ENCODE measurements at regions not wholly inside any gene's neighbourhood (a gene's known extent, or its start where the extent isn't known, plus 50 kb on each side); places are given as distances from the start of the nearest gene placed in this dataset.

GRCh38 chr1:14148526-14148925 lies 448.5 kb downstream of the PRDM2 start:
- no peak for DNase-seq (ENCODE audit: low spot score)
- in situ Hi-C loops (cut with MboI; ENCODE audit: low pct_unique_long_range_greater_than_20kb, low sequenced_read_pairs, unreplicated experiment), result no loop called here
- no peak for TF ChIP-seq CTCF (IDR thresholded peaks at IDR 0.05; ENCODE audit: extremely low read depth, insufficient read depth, missing control alignments)

GRCh38 chr1:14149431-14149830 lies 449.1 kb upstream of the KAZN start:
- DNase-seq (ENCODE audit: low spot score), result no peak
- TF ChIP-seq CTCF (IDR thresholded peaks at IDR 0.05; ENCODE audit: extremely low read depth, insufficient read depth, missing control alignments), result no peak
- in situ Hi-C loops (cut with MboI; ENCODE audit: low pct_unique_long_range_greater_than_20kb, low sequenced_read_pairs, unreplicated experiment), result no loop called here

- in situ Hi-C loops (cut with MboI; ENCODE audit: low pct_unique_long_range_greater_than_20kb, low sequenced_read_pairs, unreplicated experiment), result no loop called here
- DNase-seq (ENCODE audit: low spot score), result no peak
- TF ChIP-seq CTCF (IDR thresholded peaks at IDR 0.05; ENCODE audit: extremely low read depth, insufficient read depth, missing control alignments), result no peak
These were observed 441.9 kb upstream of the KAZN start for GRCh38 chr1:14156543-14156942.

- DNase-seq (ENCODE audit: low spot score), result no peak
- in situ Hi-C loops (cut with MboI; ENCODE audit: low pct_unique_long_range_greater_than_20kb, low sequenced_read_pairs, unreplicated experiment), result no loop called here
- TF ChIP-seq CTCF (IDR thresholded peaks at IDR 0.05; ENCODE audit: extremely low read depth, insufficient read depth, missing control alignments), result no peak
These were observed 437.7 kb upstream of the KAZN start for GRCh38 chr1:14160781-14161180.

- in situ Hi-C loops (cut with MboI; ENCODE audit: low pct_unique_long_range_greater_than_20kb, low sequenced_read_pairs, unreplicated experiment), result no loop called here
- TF ChIP-seq CTCF (IDR thresholded peaks at IDR 0.05; ENCODE audit: extremely low read depth, insufficient read depth, missing control alignments), result no peak
- no peak for DNase-seq (ENCODE audit: low spot score)
These were observed 435.2 kb upstream of the KAZN start for GRCh38 chr1:14163246-14163645.

- DNase-seq (ENCODE audit: low spot score), result no peak
These were observed 433.1 kb upstream of the KAZN start for GRCh38 chr1:14165371-14165801.

More at GRCh38 chr1:14165371-14165801, 433.1 kb upstream of the KAZN start:
- no peak for TF ChIP-seq CTCF (IDR thresholded peaks at IDR 0.05; ENCODE audit: extremely low read depth, insufficient read depth, missing control alignments)
- in situ Hi-C loops (cut with MboI; ENCODE audit: low pct_unique_long_range_greater_than_20kb, low sequenced_read_pairs, unreplicated experiment), result no loop called here

All from GM13977 (cell line).